Erythroblast (primary cell): ENCODE measurements at regions not wholly inside any gene's neighbourhood (a gene's known extent, or its start where the extent isn't known, plus 50 kb on each side); places are given as distances from the start of the nearest gene placed in this dataset.

Experiments used
- DNase-seq, 2 experiments: peaks; one replicate each; lab custom pipeline; 2025; lab: John Stamatoyannopoulos, UW
- GATA1 ChIP-seq: IDR thresholded peaks from 2 replicates; pipeline ENCODE4 v1.6.1; 2011; ENCODE audit warnings: low read depth, mild to moderate bottlenecking, control low read depth, low read length, moderate library complexity
- POLR2A ChIP-seq: IDR thresholded peaks from 2 replicates; pipeline ENCODE4 v1.6.1; 2011; ENCODE audit warnings: mild to moderate bottlenecking, low read length

DNA sequence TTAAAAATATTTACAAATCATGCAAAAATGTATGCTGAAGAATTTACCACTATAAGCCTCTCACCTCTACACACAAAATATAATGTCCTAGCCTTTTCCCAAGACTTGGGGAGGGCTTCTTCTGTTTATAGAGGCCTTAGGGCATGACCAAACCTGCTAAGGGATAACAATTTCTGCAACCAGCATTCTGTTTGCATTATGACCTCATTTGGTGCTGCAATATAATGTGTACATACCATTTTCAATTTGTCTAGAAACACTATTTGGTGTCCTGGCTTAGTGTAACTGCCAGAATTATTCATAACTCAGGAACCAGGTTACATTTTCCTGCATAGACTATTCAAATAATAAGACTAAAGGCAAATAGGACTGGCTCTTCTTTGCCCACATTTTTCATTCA lies 446.6 kb upstream of the SORCS1 start:
- no peak for DNase-seq

DNA sequence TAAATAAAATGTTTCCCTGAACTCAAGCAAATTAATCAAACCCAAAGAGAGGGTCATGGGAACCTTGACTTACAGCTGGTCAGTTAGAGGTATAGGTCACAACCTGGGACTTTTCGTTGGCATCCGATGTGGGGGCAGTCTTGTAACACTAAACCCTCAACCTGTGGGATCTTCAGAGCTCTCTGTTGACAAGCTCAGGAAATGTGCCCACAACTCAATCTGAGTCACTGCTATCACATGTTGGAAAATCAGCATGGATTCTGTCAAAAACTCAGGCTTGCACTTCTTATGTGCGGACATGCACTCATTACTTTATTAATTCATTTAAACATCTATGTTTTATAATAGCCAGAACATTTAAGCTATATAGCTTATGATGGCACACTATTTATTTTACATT lies 424.6 kb upstream of the SORCS1 start:
- TF ChIP-seq POLR2A, result no peak
- TF ChIP-seq GATA1, result no peak
- DNase-seq, result no peak

More for the DNA sequence above, 446.6 kb upstream of the SORCS1 start:
- TF ChIP-seq GATA1, result no peak

DNA sequence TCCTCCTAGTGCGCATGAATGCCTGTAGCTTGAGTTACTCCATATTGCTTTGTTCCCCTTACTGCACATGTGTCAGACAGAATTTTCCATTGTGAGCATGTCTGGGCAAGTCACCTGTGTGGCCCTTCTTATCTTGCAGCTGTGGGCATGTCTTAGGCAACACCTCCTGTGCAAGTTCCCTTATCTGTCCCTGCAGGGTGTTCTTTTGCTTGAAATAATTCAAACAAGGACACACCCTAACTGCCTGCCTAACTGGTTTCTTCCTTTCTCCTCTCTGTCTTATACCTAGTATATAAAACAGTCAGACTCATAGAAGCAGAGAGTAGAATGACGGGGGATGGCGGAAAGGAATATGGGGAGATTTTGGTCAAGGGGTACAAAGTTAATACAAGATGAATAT lies 421.1 kb upstream of the SORCS1 start:
- TF ChIP-seq POLR2A (no peak), GATA1 (no peak)
- DNase-seq, result no peak

DNA sequence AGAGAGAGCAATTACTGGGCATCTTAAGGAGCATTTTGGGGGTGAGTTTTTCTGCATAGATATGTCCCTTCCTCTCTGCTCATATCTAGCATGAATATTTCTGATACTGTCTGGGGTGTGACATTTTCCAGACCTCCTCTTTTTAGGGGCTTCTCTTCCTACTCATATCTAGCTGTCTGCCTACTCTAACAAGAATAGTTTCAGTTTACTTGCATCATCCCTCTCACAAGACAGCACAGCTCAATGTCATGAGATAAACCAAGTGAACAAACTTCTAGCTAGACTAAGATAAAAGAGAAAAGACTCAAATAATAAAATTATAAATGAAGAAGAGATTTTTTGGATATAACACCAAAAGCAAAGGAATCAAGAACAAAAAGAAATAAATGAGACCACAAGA lies 419.5 kb upstream of the SORCS1 start:
- TF ChIP-seq GATA1 (no peak), POLR2A (no peak)
- no peak for DNase-seq

DNA sequence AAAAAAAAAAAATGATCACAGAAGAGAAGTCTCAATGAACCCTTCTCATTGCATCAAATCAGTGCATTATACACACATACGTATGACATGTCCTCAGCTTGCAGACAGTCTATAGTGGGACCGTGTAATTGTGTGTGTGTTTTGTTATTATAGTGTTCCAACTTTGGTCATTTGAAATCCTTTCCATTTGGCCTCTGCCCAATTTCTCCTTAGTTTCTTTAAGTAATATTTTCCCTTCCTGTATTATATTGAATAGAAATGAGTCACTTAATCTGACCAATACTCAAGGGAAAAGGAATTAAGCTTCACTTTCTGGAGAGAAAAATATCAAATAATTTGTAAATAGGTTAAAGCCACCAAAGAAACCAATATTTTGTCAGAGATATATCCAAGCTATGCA lies 415.5 kb upstream of the SORCS1 start:
- TF ChIP-seq POLR2A, result no peak
- no peak for TF ChIP-seq GATA1
- no peak for DNase-seq

DNA sequence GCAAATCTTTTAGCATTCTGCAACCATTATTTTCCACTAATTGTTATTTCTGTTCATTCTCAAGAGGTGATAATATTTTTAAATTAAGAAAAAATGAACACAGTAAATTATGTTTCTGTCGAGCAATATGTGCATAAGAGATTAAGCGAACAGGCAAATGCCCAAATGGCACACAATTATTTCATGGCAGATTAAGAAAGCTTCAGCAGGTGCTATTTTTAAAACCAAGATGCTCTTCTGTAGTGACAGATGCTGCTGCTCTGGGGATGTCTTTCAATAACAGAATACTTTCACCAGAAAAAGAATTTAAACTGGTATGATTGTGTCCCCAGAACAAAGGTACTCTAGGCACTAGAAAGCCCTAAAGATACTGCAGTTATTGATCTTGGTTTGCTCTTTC lies 412.7 kb upstream of the SORCS1 start:
- DNase-seq, result no peak
- TF ChIP-seq POLR2A (no peak), GATA1 (no peak)

DNA sequence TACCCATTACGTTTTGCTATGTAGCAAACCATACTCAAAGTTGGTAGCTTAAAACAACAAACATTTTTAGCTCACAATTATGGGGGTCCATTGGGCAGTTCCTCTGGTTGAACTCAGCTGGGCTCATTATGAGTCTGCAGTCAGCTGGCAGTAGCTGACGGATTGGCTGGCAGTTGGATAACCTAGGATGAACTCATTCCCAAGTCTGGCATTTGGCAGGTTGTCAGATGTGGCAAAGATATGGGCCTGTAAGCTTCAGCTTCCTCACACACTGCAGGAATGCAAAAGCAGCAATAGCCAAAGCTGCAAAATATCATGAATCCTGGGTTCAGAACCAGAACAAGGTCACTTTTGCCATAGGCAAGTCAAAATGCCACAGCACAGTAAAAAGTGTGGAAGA lies 412.2 kb upstream of the SORCS1 start:
- no peak for DNase-seq
- no peak for TF ChIP-seq GATA1
- TF ChIP-seq POLR2A, result no peak

DNA sequence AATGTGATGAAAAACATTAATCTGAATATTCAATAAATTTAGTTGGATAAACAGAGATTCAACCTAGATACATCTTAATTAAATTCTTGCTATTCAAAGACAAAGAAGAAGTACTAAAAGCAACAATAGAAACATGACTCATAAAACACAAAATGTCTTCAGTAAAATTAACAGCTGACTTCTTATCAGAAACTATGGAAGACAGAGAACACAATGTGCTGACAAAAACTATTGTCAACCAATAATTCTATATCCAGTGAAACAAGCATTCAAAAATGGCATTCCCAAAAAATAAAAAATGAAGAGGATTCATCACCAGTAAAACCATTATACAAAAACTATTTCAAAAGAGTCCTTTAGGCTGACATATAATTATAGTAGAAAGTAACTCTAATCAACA lies 400.5 kb upstream of the SORCS1 start:
- TF ChIP-seq GATA1, result no peak
- no peak for TF ChIP-seq POLR2A

DNA sequence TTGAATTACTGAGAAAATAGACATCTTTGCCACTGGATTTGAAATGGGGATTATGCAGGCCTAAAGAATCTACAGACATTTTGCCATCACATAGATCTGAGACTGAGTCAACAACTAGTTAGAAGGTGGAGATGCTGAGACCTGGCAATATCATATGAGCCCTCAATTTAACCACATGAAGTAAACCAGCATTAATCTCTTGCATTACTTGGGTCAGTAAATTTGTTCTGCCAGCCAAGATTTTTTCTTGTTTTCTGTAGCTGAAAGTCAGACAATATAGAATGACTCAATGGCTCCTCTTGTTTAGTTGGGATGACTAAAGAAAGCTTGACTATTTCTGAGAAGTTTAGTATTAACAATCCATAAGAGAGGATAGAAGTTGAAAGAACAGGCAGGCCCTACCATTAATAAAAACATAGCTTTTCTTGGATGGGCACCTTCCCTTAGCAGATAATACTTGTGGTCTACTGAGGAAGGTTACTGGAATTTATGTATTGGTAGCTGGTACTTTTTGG lies 396.7 kb upstream of the SORCS1 start:
- TF ChIP-seq POLR2A (no peak), GATA1 (no peak)
- DNase-seq, result no peak

More for the DNA sequence above, 400.5 kb upstream of the SORCS1 start:
- no peak for DNase-seq

DNA sequence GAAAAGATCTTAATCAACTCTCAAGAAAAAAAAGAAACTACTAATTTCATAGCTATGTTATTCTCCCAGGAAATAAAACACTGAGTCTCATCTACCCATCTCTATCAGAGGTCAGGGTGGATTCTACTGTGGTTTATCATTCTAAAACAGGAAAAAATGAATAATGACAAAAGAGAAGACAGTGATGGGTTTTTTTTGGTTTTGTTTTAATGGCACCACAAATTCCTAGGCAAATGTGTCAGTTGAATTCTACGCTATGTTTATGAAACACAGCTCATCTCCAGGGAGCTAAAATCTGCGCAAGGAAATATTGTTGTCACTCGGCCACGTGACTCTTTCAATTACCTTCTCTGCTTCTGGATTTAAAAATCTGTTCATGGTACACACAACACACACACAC lies 393.4 kb upstream of the SORCS1 start:
- DNase-seq, result no peak
- TF ChIP-seq POLR2A (no peak), GATA1 (no peak)

DNA sequence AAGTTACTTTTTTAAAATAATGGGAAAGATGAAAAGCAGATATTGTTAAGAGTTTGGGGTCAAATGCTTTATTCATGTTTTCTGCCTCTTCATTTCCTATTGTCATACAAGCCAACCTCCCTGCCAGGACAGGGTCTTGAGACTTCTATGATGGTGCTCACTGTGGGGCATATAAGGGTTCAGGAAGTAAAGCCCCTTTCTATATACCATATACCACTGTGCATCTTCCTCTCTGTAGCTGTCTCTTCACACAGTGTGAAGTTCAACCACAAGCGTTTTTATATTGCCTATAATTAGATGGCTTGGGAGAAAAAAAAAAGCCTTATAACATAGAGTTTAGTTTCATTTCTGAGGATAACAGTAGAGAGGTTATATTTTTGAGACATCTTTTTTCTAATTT lies 389.8 kb upstream of the SORCS1 start:
- TF ChIP-seq POLR2A (no peak), GATA1 (no peak)
- DNase-seq, result no peak

DNA sequence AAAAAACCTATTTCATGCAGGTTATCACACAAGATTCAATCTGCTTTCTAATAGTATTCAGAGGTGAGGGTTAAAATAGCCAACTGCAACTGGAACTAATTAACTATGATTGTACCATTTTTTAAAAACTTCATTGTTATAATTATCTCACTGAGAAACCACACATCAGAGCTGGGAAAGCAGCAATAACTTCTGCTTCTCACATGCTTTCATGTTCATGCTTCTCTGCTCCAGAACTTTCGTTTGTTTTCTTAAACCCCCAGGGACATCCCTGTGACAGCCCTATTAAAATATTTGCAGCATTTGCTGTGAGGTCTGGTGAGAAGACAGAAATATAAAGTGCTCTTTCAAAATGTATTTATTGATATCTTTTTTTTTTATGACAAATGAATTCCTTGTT lies 389.0 kb upstream of the SORCS1 start:
- no peak for DNase-seq
- no peak for TF ChIP-seq POLR2A
- no peak for TF ChIP-seq GATA1

DNA sequence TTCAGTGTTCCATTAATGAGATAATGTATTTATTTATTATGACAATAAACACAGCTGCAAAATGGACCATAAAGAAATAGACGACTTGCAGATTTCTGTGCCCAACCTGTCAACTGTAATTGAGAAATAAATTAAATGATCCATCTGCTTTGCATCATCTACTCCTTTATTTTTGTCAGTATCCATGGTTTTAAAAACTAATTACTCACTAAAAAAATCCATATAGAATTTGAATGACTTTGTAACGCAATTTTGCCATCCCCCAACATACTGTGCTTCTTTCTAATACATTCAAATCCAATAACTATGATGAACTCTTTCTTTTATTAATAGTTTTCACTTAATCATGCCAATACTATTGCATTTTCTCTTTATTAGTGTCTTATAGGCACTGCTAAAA lies 388.5 kb upstream of the SORCS1 start:
- TF ChIP-seq GATA1, result no peak
- TF ChIP-seq POLR2A, result no peak
- no peak for DNase-seq

DNA sequence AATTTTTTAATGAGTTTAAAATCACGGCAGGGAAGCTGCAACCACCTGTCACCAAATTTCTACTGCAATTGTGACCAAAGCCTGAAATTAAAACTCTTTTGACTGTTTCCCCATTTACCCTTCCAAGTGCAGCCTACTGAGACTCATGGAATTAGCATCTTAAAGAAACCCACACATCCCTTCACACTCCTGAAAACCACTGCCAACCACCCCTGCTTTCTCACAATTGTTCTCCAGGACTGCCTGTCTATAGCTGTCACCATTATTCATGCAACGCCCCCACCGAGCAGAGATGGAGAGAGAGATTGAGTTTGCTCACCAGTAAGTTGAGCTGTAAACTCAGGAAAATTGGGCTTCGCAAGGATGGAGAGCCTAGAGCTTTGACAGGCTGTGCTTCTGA lies 383.8 kb upstream of the SORCS1 start:
- no peak for TF ChIP-seq POLR2A
- TF ChIP-seq GATA1, result no peak
- DNase-seq, result no peak

DNA sequence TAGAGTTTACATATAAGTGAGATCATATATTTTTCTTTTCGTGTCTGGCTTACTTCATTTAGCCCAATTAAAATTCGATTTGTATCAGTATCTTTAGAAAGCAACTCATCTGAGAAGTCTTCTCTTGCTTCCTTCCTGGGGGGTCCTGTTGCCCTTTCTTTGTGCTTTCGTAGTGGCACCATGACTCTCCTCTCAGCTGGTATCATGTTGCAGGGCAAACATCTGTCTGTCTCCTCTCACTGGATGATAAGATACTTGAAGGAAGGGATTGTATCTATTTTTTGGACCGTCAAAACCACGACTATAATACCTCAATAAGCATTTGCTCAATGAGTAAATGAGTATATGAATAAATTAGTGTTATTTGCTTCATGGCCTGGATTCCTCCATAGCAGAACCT lies 382.5 kb upstream of the SORCS1 start:
- TF ChIP-seq POLR2A (no peak), GATA1 (no peak)
- no peak for DNase-seq
